ENCODE measurements at regions not wholly inside any gene's neighbourhood (a gene's known extent, or its start where the extent isn't known, plus 50 kb on each side); places are given as distances from the start of the nearest gene placed in this dataset.
"Not testable (repeated sequence)": the region's sequence is repeated elsewhere in the genome, so short reads cannot be mapped to it uniquely, and the experiment has no call there.

DNA sequence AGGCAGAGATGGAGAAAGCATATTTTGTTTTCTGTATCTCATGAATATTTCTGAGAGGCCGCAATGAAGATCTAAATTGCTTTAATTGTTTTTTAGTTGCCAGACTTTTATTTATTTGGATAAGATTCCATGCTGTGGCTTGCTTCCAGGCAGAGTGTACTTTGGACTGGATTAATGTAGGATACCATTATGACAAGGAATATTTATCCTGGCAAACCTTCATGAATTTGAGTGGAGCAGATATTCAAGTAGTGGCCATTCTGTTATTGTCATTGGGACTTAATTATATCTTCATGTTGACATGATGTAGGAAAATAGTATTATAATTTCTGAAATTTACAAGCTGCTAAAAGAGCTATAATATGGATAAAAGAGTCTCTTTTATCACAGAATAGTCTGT, 182.9 kb downstream of the C4orf33 start:
- TF ChIP-seq, protein P1, sequence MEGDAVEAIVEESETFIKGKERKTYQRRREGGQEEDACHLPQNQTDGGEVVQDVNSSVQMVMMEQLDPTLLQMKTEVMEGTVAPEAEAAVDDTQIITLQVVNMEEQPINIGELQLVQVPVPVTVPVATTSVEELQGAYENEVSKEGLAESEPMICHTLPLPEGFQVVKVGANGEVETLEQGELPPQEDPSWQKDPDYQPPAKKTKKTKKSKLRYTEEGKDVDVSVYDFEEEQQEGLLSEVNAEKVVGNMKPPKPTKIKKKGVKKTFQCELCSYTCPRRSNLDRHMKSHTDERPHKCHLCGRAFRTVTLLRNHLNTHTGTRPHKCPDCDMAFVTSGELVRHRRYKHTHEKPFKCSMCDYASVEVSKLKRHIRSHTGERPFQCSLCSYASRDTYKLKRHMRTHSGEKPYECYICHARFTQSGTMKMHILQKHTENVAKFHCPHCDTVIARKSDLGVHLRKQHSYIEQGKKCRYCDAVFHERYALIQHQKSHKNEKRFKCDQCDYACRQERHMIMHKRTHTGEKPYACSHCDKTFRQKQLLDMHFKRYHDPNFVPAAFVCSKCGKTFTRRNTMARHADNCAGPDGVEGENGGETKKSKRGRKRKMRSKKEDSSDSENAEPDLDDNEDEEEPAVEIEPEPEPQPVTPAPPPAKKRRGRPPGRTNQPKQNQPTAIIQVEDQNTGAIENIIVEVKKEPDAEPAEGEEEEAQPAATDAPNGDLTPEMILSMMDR (IDR thresholded peaks at IDR 0.05), result no peak
- ATAC-seq (no peak), DNase-seq (no peak)
- Histone ChIP-seq H3K27me3 (ENCODE audit: low read depth) (no peaks in the 10 kb centered on the region), H3K36me3 (no peaks in the 10 kb centered on the region), H3K27ac (no peak overlapping the region), H3K4me1 (no peaks in the 10 kb centered on the region), H3K4me3 (no peak overlapping the region), H3K9me3 (no peaks in the 10 kb centered on the region)
- intact Hi-C loops (cut with DNase I), result no loop called here

DNA sequence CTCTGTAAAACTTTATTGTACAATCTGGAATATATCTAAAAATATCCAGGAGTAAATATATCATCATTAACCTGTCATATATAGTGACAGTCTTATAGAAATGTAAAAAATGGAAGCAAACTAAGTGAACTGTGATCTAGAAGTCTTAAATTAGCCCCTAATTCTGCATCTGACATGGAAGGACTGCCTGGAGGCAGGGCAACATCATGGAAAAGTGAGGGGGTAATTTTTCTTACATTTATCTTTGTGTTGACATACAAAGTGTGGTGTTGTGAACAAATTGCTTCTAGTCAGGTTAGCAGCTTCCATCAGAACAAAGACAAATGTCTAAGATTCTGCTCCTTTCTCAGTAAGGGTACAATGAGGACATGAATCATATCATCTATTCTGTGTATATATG, 186.3 kb downstream of the C4orf33 start:
- ATAC-seq, result no peak

DNA sequence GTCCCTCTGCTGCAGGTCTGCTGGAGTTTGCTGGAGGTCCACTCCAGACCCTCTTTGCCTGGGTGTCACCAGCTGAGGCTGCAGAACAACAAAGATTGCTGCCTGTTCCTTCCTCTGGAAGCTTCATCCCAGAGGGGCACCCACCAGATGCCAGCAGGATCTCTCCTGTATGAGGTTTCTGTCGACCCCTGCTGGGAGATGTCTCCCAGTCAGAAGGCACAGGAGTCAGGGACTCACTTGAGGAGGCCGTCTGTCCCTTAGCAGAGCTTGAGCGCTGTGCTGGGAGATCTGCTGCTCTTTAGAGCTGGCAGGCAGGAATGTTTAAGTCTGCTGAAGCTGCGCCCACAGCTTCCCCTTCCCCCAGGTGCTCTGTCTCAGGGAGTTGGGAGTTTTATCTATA, 196.2 kb downstream of the C4orf33 start:
- intact Hi-C loops (cut with DNase I); H3K27ac ChIP-seq; ATAC-seq; H3K4me3 ChIP-seq; H3K4me1 ChIP-seq; H3K27me3 ChIP-seq (ENCODE audit: low read depth); H3K9me3 ChIP-seq; H3K36me3 ChIP-seq; DNase-seq: not testable (repeated sequence)

More for the DNA sequence above, 186.3 kb downstream of the C4orf33 start:
- no peak for DNase-seq
- Histone ChIP-seq H3K4me3 (no peak overlapping the region), H3K4me1 (no peaks in the 10 kb centered on the region), H3K9me3 (no peaks in the 10 kb centered on the region), H3K27me3 (ENCODE audit: low read depth) (no peaks in the 10 kb centered on the region), H3K36me3 (no peaks in the 10 kb centered on the region), H3K27ac (no peak overlapping the region)
- intact Hi-C loops (cut with DNase I), result no loop called here
- TF ChIP-seq, protein P1 (IDR thresholded peaks at IDR 0.05), result no peak

DNA sequence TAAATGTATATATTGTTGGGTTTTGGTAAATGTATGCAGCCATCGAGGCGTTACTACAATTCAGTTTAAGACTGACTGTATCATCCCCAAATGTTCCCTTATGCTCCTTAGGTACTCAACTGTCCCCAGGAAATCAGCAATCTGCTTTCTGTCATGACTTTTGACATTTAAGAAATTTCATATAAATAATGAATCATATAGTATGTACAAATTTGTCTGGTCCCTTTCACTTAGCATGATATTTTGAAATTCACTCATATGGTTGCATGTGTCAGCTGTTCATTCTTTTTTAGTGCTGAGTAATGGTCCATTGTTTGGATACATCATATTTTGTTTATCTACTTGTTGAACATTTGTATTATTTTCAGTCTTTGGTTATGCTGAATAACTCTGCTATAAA, 218.8 kb downstream of the C4orf33 start:
- H3K36me3 ChIP-seq, result no peaks in the 10 kb centered on the region
- intact Hi-C loops (cut with DNase I), result no loop called here
- H3K4me3 ChIP-seq, result no peak overlapping the region
- DNase-seq (no peak), ATAC-seq (no peak)
- no peaks in the 10 kb centered on the region for H3K27me3 ChIP-seq (ENCODE audit: low read depth)
- H3K9me3 ChIP-seq, result no peaks in the 10 kb centered on the region
- no peaks in the 10 kb centered on the region for H3K4me1 ChIP-seq
- no peak overlapping the region for H3K27ac ChIP-seq
- TF ChIP-seq, protein P1 (IDR thresholded peaks at IDR 0.05), result no peak

DNA sequence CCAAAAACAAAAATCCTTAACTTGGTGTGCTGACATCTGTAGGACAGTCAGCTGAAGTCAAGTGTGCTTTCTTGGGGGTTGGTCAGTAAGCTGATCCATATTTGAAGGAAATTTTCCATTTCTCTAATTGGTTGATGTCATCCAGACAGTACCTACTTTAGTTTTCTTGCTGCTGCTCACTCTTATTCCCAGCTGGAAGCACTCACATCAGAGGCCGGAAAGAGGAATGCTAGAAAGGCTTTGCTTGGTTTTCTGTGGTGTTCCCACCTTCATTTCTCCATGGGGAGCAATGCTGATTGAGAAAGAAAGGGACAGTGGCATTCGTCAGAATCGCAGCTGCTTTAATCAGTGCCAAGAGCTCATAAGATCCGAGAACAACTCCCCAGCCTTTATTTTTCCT, 227.0 kb downstream of the C4orf33 start:
- H3K4me3 ChIP-seq, result no peak overlapping the region
- H3K36me3 ChIP-seq, result no peaks in the 10 kb centered on the region
- no peak for ATAC-seq
- H3K9me3 ChIP-seq, result no peaks in the 10 kb centered on the region
- intact Hi-C loops (cut with DNase I), result no loop called here
- no peak overlapping the region for H3K27ac ChIP-seq
- DNase-seq, result no peak
- TF ChIP-seq, protein P1 (IDR thresholded peaks at IDR 0.05), result no peak
- no peaks in the 10 kb centered on the region for H3K27me3 ChIP-seq (ENCODE audit: low read depth)
- H3K4me1 ChIP-seq, result no peaks in the 10 kb centered on the region

DNA sequence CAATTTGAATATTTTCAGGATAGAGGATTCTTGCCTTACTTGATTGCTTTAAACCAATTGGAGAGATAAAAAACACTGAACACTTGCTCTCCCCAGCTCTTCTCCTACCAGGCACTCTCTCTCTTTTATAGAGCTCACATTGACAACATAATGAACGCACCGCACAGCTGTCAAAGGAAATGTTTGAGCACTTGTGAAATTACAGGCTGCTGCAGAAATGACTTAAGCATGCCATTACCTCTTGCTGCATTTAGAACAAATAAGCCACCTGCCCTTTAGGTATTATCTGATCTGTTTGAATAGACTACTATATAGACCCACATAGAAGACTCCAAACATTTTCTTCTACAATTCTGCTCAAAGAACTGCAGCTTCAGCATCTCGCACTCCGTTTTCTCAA, 227.7 kb downstream of the C4orf33 start:
- intact Hi-C loops (cut with DNase I), result no loop called here
- no peak for ATAC-seq
- TF ChIP-seq, protein P1 (IDR thresholded peaks at IDR 0.05), result no peak

More for the DNA sequence above, 227.7 kb downstream of the C4orf33 start:
- Histone ChIP-seq H3K9me3 (no peaks in the 10 kb centered on the region), H3K27ac (no peak overlapping the region), H3K27me3 (ENCODE audit: low read depth) (no peaks in the 10 kb centered on the region), H3K36me3 (no peaks in the 10 kb centered on the region), H3K4me1 (no peaks in the 10 kb centered on the region), H3K4me3 (no peak overlapping the region)
- no peak for DNase-seq

All from lower lobe of right lung (tissue), 2 donors.